Smooth muscle cell (in vitro differentiated cells): ENCODE measurements at regions not wholly inside any gene's neighbourhood (a gene's known extent, or its start where the extent isn't known, plus 50 kb on each side); places are given as distances from the start of the nearest gene placed in this dataset.

Source experiments
- DNase-seq: peaks from one replicate; lab custom pipeline; 2025; ENCODE audit not compliant: unreplicated experiment; lab: John Stamatoyannopoulos, UW
- H2AFZ ChIP-seq: fragments of 200-600 bp; sonication (generic); 2 replicates; pipeline ENCODE4 v1.6.0; 2016; ENCODE audit warnings: antibody characterized with exemption, low read depth, mild to moderate bottlenecking
- H3F3A ChIP-seq: fragments of 200-600 bp; sonication (generic); 2 replicates; pipeline ENCODE4 v1.6.0; 2017; ENCODE audit warnings: antibody characterized with exemption, low read depth
- H3K27ac ChIP-seq: fragments of 200-600 bp; sonication (generic); 2 replicates; pipeline ENCODE4 v1.5.1; 2016; ENCODE audit warnings: low read depth, mild to moderate bottlenecking
- H3K27me3 ChIP-seq: fragments of 200-600 bp; sonication (generic); 2 replicates; pipeline ENCODE4 v1.6.1; 2016; ENCODE audit warnings: low read depth, mild to moderate bottlenecking
- H3K36me3 ChIP-seq: fragments of 200-600 bp; sonication (generic); 2 replicates; pipeline ENCODE4 v1.5.1; 2016; ENCODE audit warnings: low read depth
- H3K4me1 ChIP-seq: fragments of 200-600 bp; sonication (generic); 2 replicates; pipeline ENCODE4 v1.5.1; 2016; ENCODE audit warnings: low read depth
- H3K4me2 ChIP-seq: fragments of 200-600 bp; sonication (generic); 2 replicates; pipeline ENCODE4 v1.6.0; 2016; ENCODE audit warnings: mild to moderate bottlenecking
- H3K4me3 ChIP-seq: fragments of 200-600 bp; sonication (generic); 2 replicates; pipeline ENCODE4 v1.5.1; 2016; ENCODE audit warnings: mild to moderate bottlenecking
- H3K79me2 ChIP-seq: fragments of 200-600 bp; sonication (generic); 2 replicates; pipeline ENCODE4 v1.6.0; 2016; ENCODE audit warnings: low read depth, mild to moderate bottlenecking
- H3K9ac ChIP-seq: fragments of 200-600 bp; sonication (generic); 2 replicates; pipeline ENCODE4 v1.6.0; 2016; ENCODE audit warnings: low read depth
- H3K9me3 ChIP-seq: fragments of 200-600 bp; sonication (generic); replicated peaks from 2 replicates; pipeline ENCODE4 v1.5.1; 2016; ENCODE audit warnings: low read depth
- H4K20me1 ChIP-seq: fragments of 200-600 bp; sonication (generic); 2 replicates; pipeline ENCODE4 v1.6.0; 2016; ENCODE audit warnings: low read depth
- WGBS: methylation state at CpG from one replicate; pipeline ENCODE4 v1.1.7; 2016; ENCODE audit warnings: low lambda C conversion rate; 5-methylcytosine and 5-hydroxymethylcytosine counted together
- TF ChIP-seq, protein P1 (sequence below): fragments of 200-600 bp; sonication (generic); IDR thresholded peaks from 2 replicates; pipeline ENCODE4 v1.5.1; 2017; ENCODE audit warnings: borderline replicate concordance, mild to moderate bottlenecking, antibody characterized with exemption; ENCODE audit not compliant: insufficient read depth, poor library complexity, severe bottlenecking

DNA sequence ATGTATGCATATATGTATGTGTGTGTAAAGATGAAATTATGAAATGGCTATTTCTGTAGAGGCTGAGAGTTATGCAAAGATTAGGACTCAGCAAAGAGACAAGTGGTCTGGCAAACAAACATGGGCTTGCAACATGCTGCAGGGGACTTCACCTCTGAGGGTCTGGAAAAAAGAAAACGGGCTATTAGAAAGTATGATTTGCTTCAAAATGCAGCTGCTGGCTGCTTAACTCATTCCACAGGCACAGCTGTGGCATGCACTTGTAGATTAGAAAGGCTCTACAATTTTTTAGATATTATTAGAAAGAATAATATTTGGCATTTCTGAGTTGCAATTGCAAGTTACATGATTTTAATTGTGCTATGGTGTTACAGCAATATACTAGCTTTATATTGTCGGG is 90.4 kb downstream of the ADAMTS1 start:
- no peaks in the 10 kb centered on the region for H3K4me1 ChIP-seq
- H2AFZ ChIP-seq, result no peak overlapping the region
- no peak overlapping the region for H3K4me2 ChIP-seq
- no peaks in the 10 kb centered on the region for H3K36me3 ChIP-seq
- H4K20me1 ChIP-seq, result no peaks in the 10 kb centered on the region
- H3K4me3 ChIP-seq, result no peak overlapping the region
- DNase-seq, result no peak
- H3K27me3 ChIP-seq, result no peaks in the 10 kb centered on the region
- no peaks in the 10 kb centered on the region for H3F3A ChIP-seq
- no peaks in the 10 kb centered on the region for H3K9me3 ChIP-seq
- WGBS, result 92% methylated on average over 2 of the region's 2 CpGs
- TF ChIP-seq, protein P1, sequence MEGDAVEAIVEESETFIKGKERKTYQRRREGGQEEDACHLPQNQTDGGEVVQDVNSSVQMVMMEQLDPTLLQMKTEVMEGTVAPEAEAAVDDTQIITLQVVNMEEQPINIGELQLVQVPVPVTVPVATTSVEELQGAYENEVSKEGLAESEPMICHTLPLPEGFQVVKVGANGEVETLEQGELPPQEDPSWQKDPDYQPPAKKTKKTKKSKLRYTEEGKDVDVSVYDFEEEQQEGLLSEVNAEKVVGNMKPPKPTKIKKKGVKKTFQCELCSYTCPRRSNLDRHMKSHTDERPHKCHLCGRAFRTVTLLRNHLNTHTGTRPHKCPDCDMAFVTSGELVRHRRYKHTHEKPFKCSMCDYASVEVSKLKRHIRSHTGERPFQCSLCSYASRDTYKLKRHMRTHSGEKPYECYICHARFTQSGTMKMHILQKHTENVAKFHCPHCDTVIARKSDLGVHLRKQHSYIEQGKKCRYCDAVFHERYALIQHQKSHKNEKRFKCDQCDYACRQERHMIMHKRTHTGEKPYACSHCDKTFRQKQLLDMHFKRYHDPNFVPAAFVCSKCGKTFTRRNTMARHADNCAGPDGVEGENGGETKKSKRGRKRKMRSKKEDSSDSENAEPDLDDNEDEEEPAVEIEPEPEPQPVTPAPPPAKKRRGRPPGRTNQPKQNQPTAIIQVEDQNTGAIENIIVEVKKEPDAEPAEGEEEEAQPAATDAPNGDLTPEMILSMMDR, result no peak
- H3K27ac ChIP-seq, result no peak overlapping the region
- no peaks in the 10 kb centered on the region for H3K79me2 ChIP-seq
- H3K9ac ChIP-seq, result no peak overlapping the region

DNA sequence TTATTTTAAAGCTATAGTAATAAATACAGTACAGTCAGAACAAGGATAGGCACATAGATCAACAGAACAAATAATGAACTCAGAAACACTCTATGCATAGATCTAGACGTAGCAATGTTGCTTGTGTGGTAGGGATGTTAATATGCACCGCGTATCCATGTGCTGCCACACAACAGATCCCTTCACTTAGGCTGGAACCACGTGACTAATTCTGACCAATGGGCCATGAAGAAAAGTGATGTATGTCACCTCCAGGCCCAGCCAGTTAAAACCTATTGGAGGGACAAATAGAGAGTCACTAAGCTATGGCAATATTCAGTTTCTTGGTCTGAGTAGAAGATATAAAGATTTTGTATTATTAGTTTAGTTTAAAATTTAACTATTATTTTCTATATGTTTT is 91.4 kb downstream of the ADAMTS1 start:
- H3K36me3 ChIP-seq, result no peaks in the 10 kb centered on the region
- H3K79me2 ChIP-seq, result no peaks in the 10 kb centered on the region

DNA sequence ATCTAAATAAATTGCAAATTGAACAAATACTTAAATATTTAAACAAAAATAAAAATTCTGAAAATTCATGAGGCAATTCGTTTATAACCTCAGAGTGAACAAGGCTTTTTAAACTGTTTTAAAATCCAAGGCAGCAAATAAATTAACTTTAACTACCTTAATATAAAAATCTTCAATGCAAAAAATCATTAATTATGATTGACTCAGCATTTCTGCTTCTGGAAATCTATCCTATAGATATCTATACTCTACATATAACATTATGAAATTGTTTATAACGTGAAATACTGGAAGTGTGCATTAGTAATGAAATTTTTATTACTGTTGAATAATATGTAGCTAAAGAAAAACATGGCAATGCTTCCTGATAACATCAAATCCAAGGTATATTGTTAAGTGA is 92.4 kb downstream of the ADAMTS1 start:
- Histone ChIP-seq H3K4me1 (no peaks in the 10 kb centered on the region), H3K9me3 (no peaks in the 10 kb centered on the region), H3K9ac (no peak overlapping the region), H3K79me2 (no peaks in the 10 kb centered on the region), H3K4me2 (no peak overlapping the region), H3K27me3 (no peaks in the 10 kb centered on the region), H2AFZ (no peak overlapping the region), H3F3A (no peaks in the 10 kb centered on the region), H3K36me3 (no peaks in the 10 kb centered on the region), H3K4me3 (no peak overlapping the region), H4K20me1 (no peaks in the 10 kb centered on the region), H3K27ac (no peak overlapping the region)
- DNase-seq, result no peak
- TF ChIP-seq, protein P1, result no peak
- WGBS, result 61% methylated on average over 2 of the region's 2 CpGs

More for the DNA sequence above, 91.4 kb downstream of the ADAMTS1 start:
- H2AFZ ChIP-seq, result no peak overlapping the region
- H3K9ac ChIP-seq, result no peak overlapping the region
- H3K4me3 ChIP-seq, result no peak overlapping the region
- H3K27me3 ChIP-seq, result no peaks in the 10 kb centered on the region
- H3K4me1 ChIP-seq, result no peaks in the 10 kb centered on the region
- no peaks in the 10 kb centered on the region for H4K20me1 ChIP-seq
- TF ChIP-seq, protein P1, result no peak
- H3K4me2 ChIP-seq, result no peak overlapping the region
- no peak overlapping the region for H3K27ac ChIP-seq
- DNase-seq, result no peak
- H3F3A ChIP-seq, result no peaks in the 10 kb centered on the region
- H3K9me3 ChIP-seq, result no peaks in the 10 kb centered on the region
- 90% methylated on average over 4 of the region's 4 CpGs for WGBS

DNA sequence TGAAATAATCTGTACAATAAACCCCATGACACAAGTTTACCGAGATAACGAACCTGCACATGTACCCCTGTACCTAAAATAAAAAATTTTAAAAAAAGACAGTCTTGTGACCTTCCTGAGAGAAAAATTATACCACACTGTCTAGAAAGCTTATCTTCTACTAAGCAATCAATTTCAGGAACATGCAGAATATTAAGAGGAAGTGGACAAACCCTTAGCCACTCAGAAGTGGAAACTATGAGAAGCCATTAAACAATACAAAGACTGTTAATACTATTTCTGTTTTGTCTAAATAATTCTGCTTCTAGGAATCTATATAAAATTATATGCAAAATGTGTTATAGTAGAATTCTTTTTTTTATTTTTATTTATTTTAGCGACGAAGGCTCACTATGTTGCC is 93.9 kb downstream of the ADAMTS1 start:
- H3K79me2 ChIP-seq, result no peaks in the 10 kb centered on the region
- no peaks in the 10 kb centered on the region for H3K36me3 ChIP-seq
- no peak overlapping the region for H3K4me3 ChIP-seq
- 90% methylated on average over 4 of the region's 4 CpGs for WGBS
- no peak overlapping the region for H2AFZ ChIP-seq
- H3K27ac ChIP-seq, result no peak overlapping the region
- no peaks in the 10 kb centered on the region for H3F3A ChIP-seq
- TF ChIP-seq, protein P1, result no peak
- H3K9ac ChIP-seq, result no peak overlapping the region
- no peaks in the 10 kb centered on the region for H3K27me3 ChIP-seq
- no peaks in the 10 kb centered on the region for H3K9me3 ChIP-seq
- no peak for DNase-seq
- no peaks in the 10 kb centered on the region for H4K20me1 ChIP-seq
- H3K4me2 ChIP-seq, result no peak overlapping the region
- H3K4me1 ChIP-seq, result no peaks in the 10 kb centered on the region
